Chondrocyte (in vitro differentiated cells): ENCODE measurements at regions not wholly inside any gene's neighbourhood (a gene's known extent, or its start where the extent isn't known, plus 50 kb on each side); places are given as distances from the start of the nearest gene placed in this dataset.

Experiments
- DNase-seq: peaks from one replicate; pipeline ENCODE4 v3.0.0; 2021; ENCODE audit warnings: mixed read lengths, low spot score
- H3K27ac Mint-ChIP-seq: one replicate; pipeline ENCODE4 v1.8.0; 2021; ENCODE audit warnings: mild to moderate bottlenecking, moderate library complexity, mixed read lengths; ENCODE audit not compliant: unreplicated experiment
- H3K27me3 Mint-ChIP-seq: 2 replicates; pipeline ENCODE4 v1.8.0; 2021; ENCODE audit warnings: low read depth, mixed read lengths
- H3K36me3 Mint-ChIP-seq: 2 replicates; pipeline ENCODE4 v1.8.0; 2021; ENCODE audit warnings: low read depth, mixed read lengths
- H3K4me1 Mint-ChIP-seq: 2 replicates; pipeline ENCODE4 v1.8.0; 2021; ENCODE audit warnings: low read depth, mild to moderate bottlenecking, mixed read lengths
- H3K4me3 Mint-ChIP-seq: one replicate; pipeline ENCODE4 v1.8.0; 2021; ENCODE audit warnings: mild to moderate bottlenecking, moderate library complexity, mixed read lengths; ENCODE audit not compliant: unreplicated experiment
- H3K9me3 Mint-ChIP-seq: 2 replicates; pipeline ENCODE4 v1.8.0; 2021; ENCODE audit warnings: low read depth, mixed read lengths
- TF ChIP-seq, protein P1 (sequence below): fragments of 200-600 bp; sonication (generic); IDR thresholded peaks from 2 replicates; pipeline ENCODE4 v1.5.0; 2021; ENCODE audit warnings: antibody characterized with exemption, mild to moderate bottlenecking, moderate library complexity

DNA sequence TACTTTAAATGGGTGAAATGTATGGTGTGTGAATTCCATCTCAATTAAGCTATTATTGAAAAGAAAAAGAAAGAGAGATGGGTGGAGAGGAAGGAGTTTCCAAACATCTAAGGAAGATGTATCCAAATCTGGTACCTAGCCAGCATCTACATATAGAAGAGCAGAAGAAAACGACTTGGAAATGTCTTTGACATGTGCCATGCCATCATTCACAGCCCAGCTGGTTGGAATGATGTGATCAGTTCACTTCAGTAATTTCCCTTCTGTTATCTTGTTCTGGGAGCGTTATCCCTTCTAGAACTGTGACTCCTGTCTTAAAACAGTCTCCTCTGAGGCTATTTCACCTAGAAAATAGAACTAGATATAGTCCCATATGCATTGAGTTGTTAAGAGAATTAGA is 312.8 kb upstream of the GYPC start:
- no peak for DNase-seq
- H3K36me3 Mint-ChIP-seq: no peaks in the 10 kb centered on the region
- peaks cover 5% of the 10 kb centered on the region for H3K9me3 Mint-ChIP-seq
- H3K4me1 Mint-ChIP-seq: no peaks in the 10 kb centered on the region
- TF ChIP-seq, protein P1, sequence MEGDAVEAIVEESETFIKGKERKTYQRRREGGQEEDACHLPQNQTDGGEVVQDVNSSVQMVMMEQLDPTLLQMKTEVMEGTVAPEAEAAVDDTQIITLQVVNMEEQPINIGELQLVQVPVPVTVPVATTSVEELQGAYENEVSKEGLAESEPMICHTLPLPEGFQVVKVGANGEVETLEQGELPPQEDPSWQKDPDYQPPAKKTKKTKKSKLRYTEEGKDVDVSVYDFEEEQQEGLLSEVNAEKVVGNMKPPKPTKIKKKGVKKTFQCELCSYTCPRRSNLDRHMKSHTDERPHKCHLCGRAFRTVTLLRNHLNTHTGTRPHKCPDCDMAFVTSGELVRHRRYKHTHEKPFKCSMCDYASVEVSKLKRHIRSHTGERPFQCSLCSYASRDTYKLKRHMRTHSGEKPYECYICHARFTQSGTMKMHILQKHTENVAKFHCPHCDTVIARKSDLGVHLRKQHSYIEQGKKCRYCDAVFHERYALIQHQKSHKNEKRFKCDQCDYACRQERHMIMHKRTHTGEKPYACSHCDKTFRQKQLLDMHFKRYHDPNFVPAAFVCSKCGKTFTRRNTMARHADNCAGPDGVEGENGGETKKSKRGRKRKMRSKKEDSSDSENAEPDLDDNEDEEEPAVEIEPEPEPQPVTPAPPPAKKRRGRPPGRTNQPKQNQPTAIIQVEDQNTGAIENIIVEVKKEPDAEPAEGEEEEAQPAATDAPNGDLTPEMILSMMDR: no peak
- no peak overlapping the region for H3K4me3 Mint-ChIP-seq
- H3K27ac Mint-ChIP-seq: no peak overlapping the region
- H3K27me3 Mint-ChIP-seq: no peaks in the 10 kb centered on the region

DNA sequence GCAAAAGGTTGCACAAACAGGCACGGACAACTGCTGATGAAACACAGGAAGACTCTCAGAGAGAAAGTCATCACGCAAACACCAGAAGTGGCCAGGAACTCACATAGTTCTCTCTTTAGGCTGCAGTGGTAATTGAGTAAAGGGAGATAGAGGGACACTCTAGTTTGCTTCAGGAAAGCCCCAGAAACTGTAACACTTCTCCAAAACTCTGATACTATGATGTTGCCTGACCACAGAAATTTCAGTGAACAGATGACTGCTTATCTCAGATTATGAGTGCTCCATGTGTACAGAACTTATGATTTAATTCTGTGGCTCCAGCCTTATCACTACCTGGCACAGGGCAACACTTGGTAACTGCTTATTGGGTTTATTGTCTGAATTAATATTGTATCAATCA is 311.5 kb upstream of the GYPC start:
- TF ChIP-seq, protein P1: no peak
- Mint-ChIP-seq H3K9me3 (no peaks in the 10 kb centered on the region), H3K4me3 (no peak overlapping the region), H3K27me3 (no peaks in the 10 kb centered on the region), H3K27ac (no peak overlapping the region), H3K4me1 (no peaks in the 10 kb centered on the region), H3K36me3 (no peaks in the 10 kb centered on the region)
- no peak for DNase-seq

DNA sequence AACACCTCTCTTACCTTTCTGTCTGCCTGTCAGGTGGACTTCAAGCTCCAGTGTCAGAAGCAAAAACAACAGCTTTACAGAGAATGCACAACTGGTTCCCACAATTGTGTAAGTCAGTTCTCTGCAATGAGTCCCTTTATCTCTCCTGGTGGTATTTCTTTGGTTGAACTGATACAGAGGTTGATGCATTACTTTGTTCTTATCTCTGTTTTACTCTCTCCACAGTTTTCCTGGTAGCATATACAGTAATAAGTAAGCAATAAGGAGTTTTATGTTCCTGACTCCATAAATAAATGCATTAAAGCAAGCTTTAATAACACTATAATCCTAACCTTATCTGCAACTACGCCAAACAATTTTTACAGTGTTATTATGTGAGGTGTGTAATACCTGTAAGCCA is 310.3 kb upstream of the GYPC start:
- no peak overlapping the region for H3K27ac Mint-ChIP-seq
- H3K9me3 Mint-ChIP-seq: peaks cover 7% of the 10 kb centered on the region
- no peak for DNase-seq
- TF ChIP-seq, protein P1: no peak
- no peaks in the 10 kb centered on the region for H3K36me3 Mint-ChIP-seq
- H3K4me3 Mint-ChIP-seq: no peak overlapping the region
- no peaks in the 10 kb centered on the region for H3K4me1 Mint-ChIP-seq
- peaks cover 2% of the 10 kb centered on the region for H3K27me3 Mint-ChIP-seq

DNA sequence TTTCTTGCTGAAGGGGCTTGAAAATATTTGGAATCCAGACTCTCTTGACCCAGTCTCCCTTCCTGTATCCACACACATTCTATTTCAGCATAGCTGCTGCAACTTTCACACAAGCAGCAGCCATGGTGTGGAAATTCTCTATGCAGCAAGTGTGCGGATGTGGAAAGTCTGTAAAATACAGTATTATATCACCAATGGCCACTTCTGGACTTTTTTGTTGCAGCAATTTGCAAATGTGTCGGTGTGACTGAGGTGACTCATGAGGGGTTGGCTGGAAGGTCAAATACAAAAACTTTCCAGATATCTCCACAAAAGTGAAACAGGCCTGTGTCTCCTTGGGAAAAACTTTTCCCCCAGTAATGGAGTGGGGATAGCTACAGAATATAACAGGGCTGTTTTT is 299.3 kb upstream of the GYPC start:
- Mint-ChIP-seq H3K9me3 (peaks cover 3% of the 10 kb centered on the region), H3K27ac (no peak overlapping the region), H3K36me3 (no peaks in the 10 kb centered on the region), H3K4me3 (no peak overlapping the region), H3K27me3 (no peaks in the 10 kb centered on the region), H3K4me1 (no peaks in the 10 kb centered on the region)
- TF ChIP-seq, protein P1: no peak
- no peak for DNase-seq

DNA sequence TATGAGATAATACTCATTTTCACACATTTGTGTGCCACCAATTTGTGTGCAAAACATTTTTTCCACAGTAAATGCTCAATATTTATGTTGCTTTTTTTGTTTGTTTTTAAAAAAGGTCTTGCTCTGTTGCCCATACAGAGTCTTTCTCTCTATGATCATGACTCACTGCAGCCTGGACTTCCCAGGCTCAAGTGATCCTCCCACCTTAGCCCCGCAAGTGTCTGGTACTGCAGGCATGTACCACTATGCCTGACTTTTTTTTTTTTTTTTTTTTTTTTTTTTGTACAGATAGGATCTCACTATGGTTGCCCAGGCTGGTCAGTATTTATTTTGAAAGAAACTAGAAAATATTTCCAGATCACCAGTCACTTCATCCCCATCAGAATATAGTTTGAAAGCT is 297.8 kb upstream of the GYPC start:
- H3K27me3 Mint-ChIP-seq: no peaks in the 10 kb centered on the region
- DNase-seq: no peak
- no peak overlapping the region for H3K4me3 Mint-ChIP-seq
- TF ChIP-seq, protein P1: no peak
- no peak overlapping the region for H3K27ac Mint-ChIP-seq
- H3K9me3 Mint-ChIP-seq: no peaks in the 10 kb centered on the region
- no peaks in the 10 kb centered on the region for H3K36me3 Mint-ChIP-seq
- H3K4me1 Mint-ChIP-seq: no peaks in the 10 kb centered on the region
